ENCODE measurements at regions not wholly inside any gene's neighbourhood (a gene's known extent, or its start where the extent isn't known, plus 50 kb on each side); places are given as distances from the start of the nearest gene placed in this dataset.

DNA sequence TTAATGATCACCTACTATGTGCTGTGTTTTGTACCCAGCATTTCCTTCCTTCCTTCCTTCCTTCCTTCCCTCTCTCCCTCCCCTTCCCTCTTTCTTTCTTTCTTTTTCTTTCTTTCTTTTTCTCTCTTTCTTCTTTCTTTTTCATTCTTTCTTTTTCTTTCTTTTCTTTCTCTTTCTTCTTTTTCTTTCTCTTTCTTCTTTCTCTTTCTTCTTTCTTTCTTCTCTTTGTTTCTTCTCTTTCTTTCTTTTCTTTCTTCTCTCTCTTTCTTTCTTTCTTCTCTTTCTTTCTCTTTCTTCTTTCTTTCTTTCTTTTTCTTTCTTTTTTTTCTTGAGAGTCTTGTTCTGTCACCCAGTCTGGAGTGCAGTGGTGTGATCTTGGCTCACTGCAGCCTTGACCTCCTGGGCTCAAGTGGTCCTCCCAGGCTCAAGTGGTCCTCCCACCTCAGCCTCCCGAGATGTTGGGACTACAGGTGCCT, 165.7 kb upstream of the MVB12B start:
- TF ChIP-seq EZH2 (IDR thresholded peaks at IDR 0.05; ENCODE audit: low read depth): no peak
- TF ChIP-seq, protein P1, sequence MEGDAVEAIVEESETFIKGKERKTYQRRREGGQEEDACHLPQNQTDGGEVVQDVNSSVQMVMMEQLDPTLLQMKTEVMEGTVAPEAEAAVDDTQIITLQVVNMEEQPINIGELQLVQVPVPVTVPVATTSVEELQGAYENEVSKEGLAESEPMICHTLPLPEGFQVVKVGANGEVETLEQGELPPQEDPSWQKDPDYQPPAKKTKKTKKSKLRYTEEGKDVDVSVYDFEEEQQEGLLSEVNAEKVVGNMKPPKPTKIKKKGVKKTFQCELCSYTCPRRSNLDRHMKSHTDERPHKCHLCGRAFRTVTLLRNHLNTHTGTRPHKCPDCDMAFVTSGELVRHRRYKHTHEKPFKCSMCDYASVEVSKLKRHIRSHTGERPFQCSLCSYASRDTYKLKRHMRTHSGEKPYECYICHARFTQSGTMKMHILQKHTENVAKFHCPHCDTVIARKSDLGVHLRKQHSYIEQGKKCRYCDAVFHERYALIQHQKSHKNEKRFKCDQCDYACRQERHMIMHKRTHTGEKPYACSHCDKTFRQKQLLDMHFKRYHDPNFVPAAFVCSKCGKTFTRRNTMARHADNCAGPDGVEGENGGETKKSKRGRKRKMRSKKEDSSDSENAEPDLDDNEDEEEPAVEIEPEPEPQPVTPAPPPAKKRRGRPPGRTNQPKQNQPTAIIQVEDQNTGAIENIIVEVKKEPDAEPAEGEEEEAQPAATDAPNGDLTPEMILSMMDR (conservative IDR thresholded peaks at IDR 0.05): no peak
